ENCODE measurements at regions not wholly inside any gene's neighbourhood (a gene's known extent, or its start where the extent isn't known, plus 50 kb on each side); places are given as distances from the start of the nearest gene placed in this dataset.

- DNase-seq: no peak
These were observed 161.3 kb upstream of the KIT start for GRCh38 chr4:54496412-54496811.

- DNase-seq: no peak
These were observed 159.8 kb upstream of the KIT start for GRCh38 chr4:54497947-54498346.

- no peak for DNase-seq
These were observed 159.1 kb upstream of the KIT start for GRCh38 chr4:54498661-54499111.

- DNase-seq: no peak
These were observed 158.3 kb upstream of the KIT start for GRCh38 chr4:54499308-54500074.

- DNase-seq: no peak
These were observed 152.4 kb upstream of the KIT start for GRCh38 chr4:54505362-54505761.

- no peak for DNase-seq
These were observed 151.8 kb upstream of the KIT start for GRCh38 chr4:54505996-54506395.

GRCh38 chr4:54509057-54509456 lies 148.7 kb upstream of the KIT start:
- DNase-seq: no peak

- DNase-seq: no peak
These were observed 144.6 kb upstream of the KIT start for GRCh38 chr4:54513204-54513603.

- DNase-seq: no peak
These were observed 144.0 kb upstream of the KIT start for GRCh38 chr4:54513741-54514140.

- no peak for DNase-seq
These were observed 141.1 kb upstream of the KIT start for GRCh38 chr4:54516556-54517215.

- DNase-seq: no peak
These were observed 139.8 kb upstream of the KIT start for GRCh38 chr4:54517781-54518444.

- DNase-seq: no peak
These were observed 132.2 kb upstream of the KIT start for GRCh38 chr4:54525602-54526001.

GRCh38 chr4:54526560-54526959 lies 131.2 kb upstream of the KIT start:
- no peak for DNase-seq

GRCh38 chr4:54527532-54527931 lies 130.2 kb upstream of the KIT start:
- DNase-seq: no peak

GRCh38 chr4:54539500-54540029 lies 118.2 kb upstream of the KIT start:
- no peak for DNase-seq

GRCh38 chr4:54540931-54541330 lies 116.8 kb upstream of the KIT start:
- no peak for DNase-seq

- DNase-seq: no peak
These were observed 116.2 kb upstream of the KIT start for GRCh38 chr4:54541426-54542118.

- DNase-seq: no peak
These were observed 115.7 kb upstream of the KIT start for GRCh38 chr4:54542119-54542438.

GRCh38 chr4:54542540-54543041 lies 115.2 kb upstream of the KIT start:
- DNase-seq: no peak

- DNase-seq: no peak
These were observed 114.5 kb upstream of the KIT start for GRCh38 chr4:54543088-54543795.

GRCh38 chr4:54545663-54546424 lies 111.9 kb upstream of the KIT start:
- DNase-seq: no peak

Data from MV-4-11 (cell line).